IMR-90 (cell line): ENCODE measurements at regions not wholly inside any gene's neighbourhood (a gene's known extent, or its start where the extent isn't known, plus 50 kb on each side); places are given as distances from the start of the nearest gene placed in this dataset.

Source experiments
- BHLHE40 ChIP-seq: fragments of 150-350 bp; IDR thresholded peaks from 2 replicates; pipeline ENCODE4 v1.6.1; 2016; ENCODE audit warnings: mild to moderate bottlenecking, low read depth, low read length
- CTCF ChIP-seq: conservative IDR thresholded peaks from 2 replicates; pipeline ENCODE4 v1.5.1; 2012; ENCODE audit warnings: mild to moderate bottlenecking, low read depth, low read length, improper control_type of control experiment
- ELK1 ChIP-seq: fragments of 150-350 bp; IDR thresholded peaks from 2 replicates; pipeline ENCODE4 v1.6.1; 2016; ENCODE audit warnings: low read depth, mild to moderate bottlenecking, low read length, moderate library complexity, borderline replicate concordance
- MAFK ChIP-seq: IDR thresholded peaks from 2 replicates; pipeline ENCODE4 v1.6.1; 2012; ENCODE audit warnings: low read depth, low read length, improper control_type of control experiment
- MXI1 ChIP-seq: IDR thresholded peaks from 2 replicates; pipeline ENCODE4 v1.6.1; 2012; ENCODE audit warnings: low read depth, mild to moderate bottlenecking, low read length, moderate library complexity, borderline replicate concordance
- NFE2L2 ChIP-seq: fragments of 150-350 bp; IDR thresholded peaks from 2 replicates; pipeline ENCODE4 v1.6.1; 2016; ENCODE audit warnings: low read depth, mild to moderate bottlenecking, low read length
- POLR2A ChIP-seq: IDR thresholded peaks from 2 replicates; pipeline ENCODE4 v1.6.1; 2012; ENCODE audit warnings: mild to moderate bottlenecking, low read depth, low read length
- RCOR1 ChIP-seq: IDR thresholded peaks from 2 replicates; pipeline ENCODE4 v1.6.1; 2012; ENCODE audit warnings: mild to moderate bottlenecking, low read length, improper control_type of control experiment; ENCODE audit not compliant: insufficient replicate concordance
- RFX5 ChIP-seq: IDR thresholded peaks from 2 replicates; pipeline ENCODE4 v1.8.0; 2012; ENCODE audit warnings: low read depth, mild to moderate bottlenecking, low read length, moderate library complexity
- SMC3 ChIP-seq: fragments of 150-350 bp; IDR thresholded peaks from 2 replicates; pipeline ENCODE4 v1.6.1; 2016; ENCODE audit warnings: low read depth, mild to moderate bottlenecking, antibody characterized with exemption, low read length, moderate library complexity
- USF2 ChIP-seq: fragments of 150-350 bp; IDR thresholded peaks from 2 replicates; pipeline ENCODE4 v1.6.1; 2017; ENCODE audit warnings: mild to moderate bottlenecking, antibody characterized with exemption, low read length, low read depth

- no peak for TF ChIP-seq CTCF
- TF ChIP-seq MAFK, result no peak
- no peak for TF ChIP-seq MXI1
- no peak for TF ChIP-seq NFE2L2
- TF ChIP-seq POLR2A, result no peak
- TF ChIP-seq RCOR1, result no peak
- TF ChIP-seq ELK1, result no peak
- TF ChIP-seq USF2, result no peak
- TF ChIP-seq SMC3, result no peak
- no peak for TF ChIP-seq RFX5
- TF ChIP-seq BHLHE40, result no peak
These were observed 156.1 kb downstream of the DIPK2A start for GRCh38 chr3:144127700-144128099.
